H9 (cell line): ENCODE measurements at regions not wholly inside any gene's neighbourhood (a gene's known extent, or its start where the extent isn't known, plus 50 kb on each side); places are given as distances from the start of the nearest gene placed in this dataset.

Experiments
- DNase-seq: peaks from one replicate; pipeline ENCODE4 v3.0.0-alpha.2; 2017
- H2AFZ ChIP-seq: one replicate; pipeline ENCODE4 v1.6.1; 2013; ENCODE audit warnings: mild to moderate bottlenecking, low read length, control low read depth, moderate library complexity
- H2AK5ac ChIP-seq: 2 replicates; pipeline ENCODE4 v1.6.1; 2013; ENCODE audit warnings: low read length, control low read depth, mixed read lengths; ENCODE audit not compliant: insufficient read length
- H2BK120ac ChIP-seq: one replicate; pipeline ENCODE4 v1.6.1; 2013; ENCODE audit warnings: low read depth, mild to moderate bottlenecking, low read length, control low read depth, inconsistent platforms; ENCODE audit not compliant: poor library complexity, severe bottlenecking
- H2BK12ac ChIP-seq: 2 replicates; pipeline ENCODE4 v1.6.1; 2013; ENCODE audit warnings: low read length, control low read depth, mixed read lengths, low read depth; ENCODE audit not compliant: insufficient read length
- H2BK15ac ChIP-seq: 2 replicates; pipeline ENCODE4 v1.6.1; 2013; ENCODE audit warnings: low read depth, low read length, control low read depth
- H2BK20ac ChIP-seq: one replicate; pipeline ENCODE4 v1.6.1; 2013; ENCODE audit warnings: low read depth, mild to moderate bottlenecking, low read length, control low read depth, inconsistent platforms; ENCODE audit not compliant: poor library complexity, severe bottlenecking
- H2BK5ac ChIP-seq: 2 replicates; pipeline ENCODE4 v1.6.1; 2013; ENCODE audit warnings: low read length, control low read depth, mixed read lengths; ENCODE audit not compliant: insufficient read length
- H3K14ac ChIP-seq: 2 replicates; pipeline ENCODE4 v1.6.1; 2013; ENCODE audit warnings: low read length, control low read depth; ENCODE audit not compliant: insufficient read depth
- H3K18ac ChIP-seq: 2 replicates; pipeline ENCODE4 v1.6.1; 2013; ENCODE audit warnings: low read depth, mild to moderate bottlenecking, mixed read lengths, low read length, control low read depth; ENCODE audit not compliant: insufficient read length
- H3K23ac ChIP-seq: 2 replicates; pipeline ENCODE4 v1.6.1; 2013; ENCODE audit warnings: low read length, control low read depth, mixed read lengths, low read depth; ENCODE audit not compliant: insufficient read length
- H3K23me2 ChIP-seq: 2 replicates; pipeline ENCODE4 v1.6.1; 2013; ENCODE audit warnings: low read depth, mild to moderate bottlenecking, mixed read lengths, low read length, control low read depth; ENCODE audit not compliant: insufficient read length, poor library complexity, severe bottlenecking
- H3K27ac ChIP-seq: 2 replicates; pipeline ENCODE4 v1.5.1; 2013; ENCODE audit warnings: low read length, control low read depth, mixed read lengths, low read depth; ENCODE audit not compliant: insufficient read length
- H3K27me3 ChIP-seq: 2 replicates; pipeline ENCODE4 v1.6.1; 2013; ENCODE audit warnings: low read length, control low read depth, inconsistent platforms; ENCODE audit not compliant: insufficient read depth
- H3K4ac ChIP-seq: 2 replicates; pipeline ENCODE4 v1.6.1; 2013; ENCODE audit warnings: low read depth, mild to moderate bottlenecking, control low read depth, inconsistent platforms, low read length, moderate library complexity
- H3K4me1 ChIP-seq: 2 replicates; pipeline ENCODE4 v1.6.1; 2013; ENCODE audit warnings: low read length, control low read depth, inconsistent platforms; ENCODE audit not compliant: insufficient read depth
- H3K4me2 ChIP-seq: 2 replicates; pipeline ENCODE4 v1.6.1; 2013; ENCODE audit warnings: low read length, control low read depth, mixed read lengths; ENCODE audit not compliant: insufficient read length, insufficient read depth
- H3K56ac ChIP-seq: 2 replicates; pipeline ENCODE4 v1.6.1; 2013; ENCODE audit warnings: low read depth, mild to moderate bottlenecking, mixed read lengths, low read length, control low read depth; ENCODE audit not compliant: insufficient read length
- H3K79me1 ChIP-seq: 2 replicates; pipeline ENCODE4 v1.6.1; 2013; ENCODE audit warnings: low read depth, mild to moderate bottlenecking, moderate library complexity, low read length, control low read depth, inconsistent platforms; ENCODE audit not compliant: insufficient read depth, poor library complexity, severe bottlenecking
- H3K79me2 ChIP-seq: 2 replicates; pipeline ENCODE4 v1.6.1; 2013; ENCODE audit warnings: low read length, control low read depth, inconsistent platforms; ENCODE audit not compliant: insufficient read depth
- H3K9ac ChIP-seq: 2 replicates; pipeline ENCODE4 v1.6.1; 2013; ENCODE audit warnings: low read length, control low read depth, mixed read lengths; ENCODE audit not compliant: insufficient read length; ENCODE audit errors: extremely low read depth
- H3K9me3 ChIP-seq: one replicate; pipeline ENCODE4 v1.6.1; 2013; ENCODE audit warnings: low read depth, low read length, inconsistent platforms; ENCODE audit not compliant: control insufficient read depth
- H3T11ph ChIP-seq: one replicate; pipeline ENCODE4 v1.6.1; 2013; ENCODE audit warnings: mild to moderate bottlenecking, low read length, control low read depth, inconsistent platforms
- H4K20me1 ChIP-seq: one replicate; pipeline ENCODE4 v1.6.1; 2013; ENCODE audit not compliant: control insufficient read depth, insufficient read length, insufficient read depth
- H4K5ac ChIP-seq: 2 replicates; pipeline ENCODE4 v1.6.1; 2013; ENCODE audit warnings: low read depth, mild to moderate bottlenecking, mixed read lengths, low read length, control low read depth; ENCODE audit not compliant: insufficient read length
- H4K8ac ChIP-seq: replicated peaks from 2 replicates; pipeline ENCODE4 v1.6.1; 2013; ENCODE audit warnings: low read length, control low read depth, mixed read lengths, low read depth; ENCODE audit not compliant: insufficient read length
- H4K91ac ChIP-seq: 2 replicates; pipeline ENCODE4 v1.6.1; 2013; ENCODE audit warnings: low read depth, mild to moderate bottlenecking, moderate library complexity, mixed read lengths, low read length, control low read depth; ENCODE audit not compliant: insufficient read length
- H3K27ac Mint-ChIP-seq, 3 experiments: 2 replicates in 2 of 3; 3 replicates in 1 of 3; pipeline ENCODE4 v1.8.0; 2020 to 2021; ENCODE audit warnings: mixed read lengths in 3 of 3, mild to moderate bottlenecking in 1 of 3, moderate library complexity in 1 of 3
- H3K27me3 Mint-ChIP-seq: 2 replicates; pipeline ENCODE4 v1.8.0; 2021; ENCODE audit warnings: low read depth, mild to moderate bottlenecking, moderate library complexity, mixed read lengths
- H3K36me3 Mint-ChIP-seq, 3 experiments: 2 replicates in 2 of 3; 3 replicates in 1 of 3; pipeline ENCODE4 v1.8.0; 2020 to 2021; ENCODE audit warnings: low read depth in 3 of 3, mixed read lengths in 3 of 3; ENCODE audit not compliant: insufficient read depth in 1 of 3
- H3K4me1 Mint-ChIP-seq, 2 experiments: 2 replicates each; pipeline ENCODE4 v1.8.0; 2020; ENCODE audit warnings: mixed read lengths in 2 of 2
- H3K4me3 Mint-ChIP-seq, 2 experiments: 2 replicates in 1 of 2; 3 replicates in 1 of 2; pipeline ENCODE4 v1.8.0; 2020 to 2021; ENCODE audit warnings: mild to moderate bottlenecking in 2 of 2, mixed read lengths in 2 of 2, moderate library complexity in 1 of 2
- H3K9me3 Mint-ChIP-seq, 2 experiments: 2 replicates in 1 of 2; 3 replicates in 1 of 2; pipeline ENCODE4 v1.8.0; 2020; ENCODE audit warnings: mild to moderate bottlenecking in 2 of 2, mixed read lengths in 2 of 2, moderate library complexity in 1 of 2
- WGBS: extraction: QIAGEN DNeasy Blood & Tissue Kit; methylation state at CpG from one replicate; pipeline ENCODE4 v1.1.7; 2013; ENCODE audit warnings: missing lambda C conversion rate, low lambda C conversion rate, mixed read lengths; ENCODE audit not compliant: insufficient read length; ENCODE audit errors: extremely low coverage; 5-methylcytosine and 5-hydroxymethylcytosine counted together
- TF ChIP-seq, protein P1 (sequence below): fragments of 200-600 bp; sonication (generic); conservative IDR thresholded peaks from 3 replicates; pipeline ENCODE4 v1.8.0; 2021; ENCODE audit warnings: antibody characterized with exemption, mild to moderate bottlenecking

GRCh38 chr15:85974742-85975141 lies 104.9 kb upstream of the AGBL1 start:
- no peaks in the 10 kb centered on the region; the same call in 1 of the 2 replicates for H3K27me3 ChIP-seq
- no peak overlapping the region for H3K27ac Mint-ChIP-seq
- TF ChIP-seq, protein P1, sequence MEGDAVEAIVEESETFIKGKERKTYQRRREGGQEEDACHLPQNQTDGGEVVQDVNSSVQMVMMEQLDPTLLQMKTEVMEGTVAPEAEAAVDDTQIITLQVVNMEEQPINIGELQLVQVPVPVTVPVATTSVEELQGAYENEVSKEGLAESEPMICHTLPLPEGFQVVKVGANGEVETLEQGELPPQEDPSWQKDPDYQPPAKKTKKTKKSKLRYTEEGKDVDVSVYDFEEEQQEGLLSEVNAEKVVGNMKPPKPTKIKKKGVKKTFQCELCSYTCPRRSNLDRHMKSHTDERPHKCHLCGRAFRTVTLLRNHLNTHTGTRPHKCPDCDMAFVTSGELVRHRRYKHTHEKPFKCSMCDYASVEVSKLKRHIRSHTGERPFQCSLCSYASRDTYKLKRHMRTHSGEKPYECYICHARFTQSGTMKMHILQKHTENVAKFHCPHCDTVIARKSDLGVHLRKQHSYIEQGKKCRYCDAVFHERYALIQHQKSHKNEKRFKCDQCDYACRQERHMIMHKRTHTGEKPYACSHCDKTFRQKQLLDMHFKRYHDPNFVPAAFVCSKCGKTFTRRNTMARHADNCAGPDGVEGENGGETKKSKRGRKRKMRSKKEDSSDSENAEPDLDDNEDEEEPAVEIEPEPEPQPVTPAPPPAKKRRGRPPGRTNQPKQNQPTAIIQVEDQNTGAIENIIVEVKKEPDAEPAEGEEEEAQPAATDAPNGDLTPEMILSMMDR = no peak
- no peak overlapping the region for H3K23ac ChIP-seq
- no peak overlapping the region for H2BK120ac ChIP-seq
- no peaks in the 10 kb centered on the region for H3K79me2 ChIP-seq
- H3K56ac ChIP-seq = no peak overlapping the region
- no peak overlapping the region for H3T11ph ChIP-seq
- H3K18ac ChIP-seq = no peak overlapping the region
- H3K27ac ChIP-seq = no peak overlapping the region
- no peaks in the 10 kb centered on the region for H3K9me3 ChIP-seq
- no peaks in the 10 kb centered on the region for H4K20me1 ChIP-seq
- no peaks in the 10 kb centered on the region for H3K4me1 ChIP-seq
- H3K4me3 Mint-ChIP-seq = no peak overlapping the region
- H3K9ac ChIP-seq = no peak overlapping the region
- H3K14ac ChIP-seq = no peak overlapping the region
- peaks cover 5 to 6% of the 10 kb centered on the region in 2 experiments; a peak in 1 of 5 replicates for H3K9me3 Mint-ChIP-seq
- no peak for DNase-seq
- H2AFZ ChIP-seq = no peak overlapping the region
- H2BK20ac ChIP-seq = no peak overlapping the region
- WGBS = no CpG with 5 or more reads among the region's 3 CpGs
- H3K27me3 Mint-ChIP-seq = no peaks in the 10 kb centered on the region; the same call in 1 of the 2 replicates
- H2AK5ac ChIP-seq = no peak overlapping the region
- H4K91ac ChIP-seq = no peak overlapping the region
- H3K4me1 Mint-ChIP-seq = peaks cover 5 to 7% of the 10 kb centered on the region in 2 experiments
- H3K36me3 Mint-ChIP-seq = no peaks in the 10 kb centered on the region
- no peak overlapping the region for H2BK5ac ChIP-seq
- no peak overlapping the region for H3K4ac ChIP-seq
- H2BK12ac ChIP-seq = no peak overlapping the region
- no peaks in the 10 kb centered on the region for H3K79me1 ChIP-seq
- H2BK15ac ChIP-seq = no peak overlapping the region
- H3K23me2 ChIP-seq = no peaks in the 10 kb centered on the region
- no peak overlapping the region for H4K8ac ChIP-seq
- no peak overlapping the region for H3K4me2 ChIP-seq
- H4K5ac ChIP-seq = no peak overlapping the region
